OCI-M1 (cell line): ENCODE measurements at regions not wholly inside any gene's neighbourhood (a gene's known extent, or its start where the extent isn't known, plus 50 kb on each side); places are given as distances from the start of the nearest gene placed in this dataset.
"Not testable (repeated sequence)": the region's sequence is repeated elsewhere in the genome, so short reads cannot be mapped to it uniquely, and the experiment has no call there.

ENCODE experiments used
- DNase-seq: peaks from one replicate; lab custom pipeline; 2025; lab: John Stamatoyannopoulos, UW

- DNase-seq = no peak
These were observed 787.4 kb downstream of the TBC1D22A start for GRCh38 chr22:47549741-47550340.

DNA sequence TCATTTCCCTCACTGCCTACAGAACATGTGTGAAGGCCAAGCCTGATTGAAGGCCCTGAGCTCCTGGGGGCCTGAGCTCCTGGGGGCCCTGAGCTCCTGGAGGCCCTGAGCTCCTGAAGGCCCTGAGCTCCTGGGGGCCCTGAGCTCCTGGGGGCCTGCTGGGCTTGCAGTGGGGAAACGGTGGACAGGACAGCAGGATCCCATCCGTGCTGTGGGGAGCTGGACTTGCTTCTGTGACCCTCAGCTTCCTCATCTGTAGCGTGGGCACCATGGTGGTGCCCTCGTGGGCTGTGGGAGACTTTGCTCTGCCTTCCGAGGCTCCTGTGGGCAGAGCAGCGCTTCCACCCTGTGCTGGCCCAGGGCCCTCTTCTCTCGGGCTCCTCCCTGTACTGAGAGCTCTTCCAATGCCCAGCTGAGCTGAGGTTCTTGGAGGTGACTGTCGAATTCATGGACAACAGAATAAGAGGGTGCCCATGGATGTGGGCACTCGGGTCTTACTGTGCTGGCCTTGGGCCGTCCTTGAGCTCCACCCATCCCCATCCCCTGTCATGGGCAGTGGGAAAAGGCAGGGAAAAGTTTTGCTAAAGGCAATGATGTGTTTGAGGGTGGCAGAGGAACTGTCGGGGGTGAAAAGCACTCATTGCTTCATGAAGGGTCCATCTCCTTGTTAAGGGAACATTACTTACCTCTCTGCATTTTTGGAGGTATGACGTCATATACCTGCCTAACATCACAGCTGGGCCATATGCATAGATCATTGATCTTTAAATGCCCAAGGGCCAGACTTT is 786.7 kb downstream of the TBC1D22A start:
- DNase-seq = no peak

DNA sequence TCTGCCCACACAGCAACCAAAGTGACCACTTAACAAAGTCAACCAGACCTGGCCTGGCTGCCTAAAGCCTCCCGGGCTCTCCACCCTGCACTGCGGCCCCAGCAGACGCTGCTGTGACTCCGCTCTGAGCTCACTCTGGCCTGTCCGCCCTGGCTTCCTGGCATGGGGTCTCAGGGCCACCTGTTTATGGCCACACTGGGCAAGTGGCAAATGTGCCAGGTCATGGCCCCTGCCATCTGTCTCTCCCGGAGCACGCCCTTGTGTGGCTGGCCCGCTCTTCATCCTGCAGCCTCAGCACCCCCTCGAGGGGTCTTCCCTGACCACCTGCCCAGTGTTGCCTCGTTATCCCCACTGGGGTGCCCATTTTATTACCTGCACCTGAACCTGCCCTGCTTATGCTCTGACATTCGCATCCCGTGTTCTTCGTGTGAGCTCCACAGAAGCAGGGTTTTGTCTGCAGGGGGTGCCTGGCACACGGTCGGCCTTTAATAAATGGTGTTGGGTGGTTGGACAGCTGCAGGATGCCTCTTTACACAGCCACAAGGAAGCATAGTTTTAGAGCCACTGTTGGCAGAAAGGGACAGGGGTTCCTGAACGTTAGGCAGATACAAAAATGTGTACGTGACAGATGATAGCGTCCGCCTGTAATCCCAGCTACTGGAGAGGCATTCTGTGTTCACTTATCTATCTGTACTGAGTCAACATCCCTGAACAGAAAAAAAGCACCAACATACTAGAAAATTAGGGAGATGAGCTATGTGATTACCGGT is 785.6 kb downstream of the TBC1D22A start:
- no peak for DNase-seq

DNA sequence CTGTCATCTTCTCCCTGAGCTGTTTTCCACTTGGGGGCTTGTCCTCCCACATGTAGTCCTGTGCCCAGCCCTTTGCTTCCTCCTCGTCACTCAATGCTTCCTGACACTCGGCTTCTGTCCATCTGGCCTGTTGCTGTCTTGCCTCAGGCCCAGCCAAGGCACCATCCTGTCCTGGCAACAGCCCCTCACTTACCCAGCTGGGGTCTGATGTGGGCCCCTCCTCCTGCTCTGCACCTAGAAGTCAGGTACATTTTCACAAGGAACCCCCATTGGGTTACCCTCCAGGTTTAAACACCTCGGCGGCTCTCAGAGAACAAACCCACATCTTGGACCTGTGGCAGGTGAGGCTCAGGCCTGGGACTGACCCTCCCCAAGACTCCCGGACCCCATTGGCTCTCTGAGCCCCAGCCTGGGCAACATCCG is 784.8 kb downstream of the TBC1D22A start:
- DNase-seq = no peak

DNA sequence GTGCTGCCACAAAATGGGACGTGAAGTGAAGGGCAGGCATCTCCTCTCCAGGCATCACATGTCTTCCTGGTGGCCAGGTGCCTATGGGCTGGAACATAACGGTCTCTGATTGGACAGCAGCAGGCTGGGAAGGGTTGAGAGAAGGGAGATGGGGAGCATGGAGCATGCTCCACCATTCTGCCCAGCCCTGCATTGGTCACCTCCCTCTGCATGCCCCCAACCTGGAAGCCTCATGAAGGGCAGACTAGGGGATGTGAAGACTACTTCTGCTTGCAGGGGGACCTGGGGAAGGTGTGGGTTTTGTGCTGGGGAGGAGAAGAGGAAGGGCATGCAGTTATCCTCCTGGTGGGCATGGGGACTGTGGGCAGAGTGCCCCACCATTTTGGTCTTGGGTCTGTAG is 782.2 kb downstream of the TBC1D22A start:
- no peak for DNase-seq

DNA sequence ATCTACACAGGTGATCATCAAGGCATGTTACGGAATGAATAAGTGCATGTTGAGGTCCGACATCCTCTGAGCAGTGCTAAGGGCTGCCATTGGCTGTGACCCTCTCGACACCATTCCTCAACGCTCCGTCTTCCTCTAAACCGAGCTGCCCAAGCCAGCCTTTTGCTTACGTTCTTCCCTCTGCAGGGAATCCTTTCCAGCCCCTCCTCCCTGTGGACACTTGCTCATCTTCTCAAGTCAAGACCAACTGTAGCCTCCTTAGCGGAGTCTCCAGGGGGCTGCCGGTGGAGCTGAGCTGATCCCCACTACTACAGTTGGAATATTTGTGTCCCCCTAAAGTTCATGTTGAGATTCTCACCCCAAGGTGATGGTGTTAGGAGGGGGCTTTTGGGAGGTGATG is 781.0 kb downstream of the TBC1D22A start:
- DNase-seq = no peak

DNA sequence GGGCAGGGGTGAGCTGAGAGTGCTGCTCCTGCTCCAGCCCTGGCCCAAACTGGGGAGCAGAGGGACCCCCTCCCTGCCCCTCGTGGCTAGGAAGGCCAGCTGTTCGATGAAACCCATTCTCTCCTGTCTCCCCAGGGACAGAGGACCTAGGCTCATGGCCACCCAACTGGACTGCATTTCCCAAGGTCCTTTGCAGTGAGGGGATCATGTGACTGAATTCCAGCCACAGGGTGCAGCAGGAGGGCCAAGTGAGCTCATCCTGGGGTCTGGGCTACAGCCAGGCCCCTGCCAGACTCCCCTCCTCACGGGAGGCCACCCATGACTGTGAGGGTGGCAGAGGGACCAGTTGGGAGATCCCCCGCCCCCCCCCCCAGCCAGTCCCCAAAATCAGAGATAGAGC is 777.6 kb downstream of the TBC1D22A start:
- DNase-seq = no peak

GRCh38 chr22:47539374-47539773 is 776.9 kb downstream of the TBC1D22A start:
- DNase-seq = no peak

- no peak for DNase-seq
These were observed 773.2 kb downstream of the TBC1D22A start for GRCh38 chr22:47535681-47536080.

GRCh38 chr22:47534804-47535410 is 772.5 kb downstream of the TBC1D22A start:
- no peak for DNase-seq

DNA sequence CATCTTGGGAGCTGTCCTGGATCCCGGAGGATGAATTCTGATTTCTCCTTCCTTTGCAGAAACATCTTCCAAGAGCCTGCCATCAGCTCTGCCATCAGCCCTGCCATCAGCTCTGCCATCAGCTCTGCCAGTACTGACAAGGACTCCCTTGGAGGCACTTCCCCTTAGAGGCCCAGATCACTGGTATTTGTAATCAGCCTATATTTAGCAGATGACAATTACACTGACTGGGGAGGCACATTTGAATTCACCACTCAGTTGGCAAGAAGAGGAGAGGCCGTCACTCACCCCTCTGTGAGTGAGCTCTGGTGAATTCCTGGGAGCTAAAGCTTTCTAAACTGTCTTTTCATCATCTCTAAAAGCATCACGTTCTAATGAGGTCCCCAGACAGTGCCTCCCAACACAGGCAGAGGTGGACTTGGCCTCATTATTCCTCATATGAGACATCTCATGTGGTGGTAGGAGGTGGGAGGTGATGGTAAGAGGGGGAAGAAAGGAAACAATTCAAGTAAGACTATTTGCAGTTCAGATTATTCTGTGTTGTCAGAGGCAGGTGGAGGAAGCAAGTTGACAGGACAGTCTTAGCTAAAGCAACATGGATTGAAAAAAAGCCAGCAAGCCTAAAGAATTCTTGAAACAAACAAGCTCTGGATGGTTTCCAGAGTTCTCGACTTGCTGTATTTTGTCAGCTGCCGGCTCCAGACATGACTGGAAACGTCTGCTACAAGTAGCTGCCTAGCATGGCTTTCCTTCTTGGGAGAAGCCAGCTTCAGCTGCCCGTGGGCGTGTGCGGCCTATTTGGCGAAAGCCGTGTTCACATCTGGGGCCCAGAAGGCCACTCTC is 771.7 kb downstream of the TBC1D22A start:
- DNase-seq = no peak

- DNase-seq = no peak
These were observed 754.6 kb downstream of the TBC1D22A start for GRCh38 chr22:47517062-47517461.

- DNase-seq = no peak
These were observed 753.1 kb downstream of the TBC1D22A start for GRCh38 chr22:47515384-47516125.

- no peak for DNase-seq
These were observed 750.2 kb downstream of the TBC1D22A start for GRCh38 chr22:47512617-47513016.

DNA sequence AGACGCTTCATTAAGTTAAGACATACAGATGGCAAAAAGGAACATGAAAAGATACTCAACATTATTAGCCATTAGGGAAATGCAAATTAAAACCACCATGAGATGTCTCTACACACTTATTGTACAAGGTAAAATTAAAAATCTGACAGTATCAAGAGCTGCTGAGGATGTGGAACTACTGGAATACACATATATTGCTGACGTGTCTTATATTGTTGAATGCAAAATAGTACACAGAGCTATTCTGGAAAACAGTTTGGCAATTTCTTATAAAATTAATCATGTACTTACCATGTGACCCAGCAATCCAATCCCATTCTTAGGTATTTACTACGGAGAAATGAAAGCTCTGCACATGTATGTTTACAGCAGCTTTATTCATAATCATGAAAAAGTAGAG is 742.5 kb downstream of the TBC1D22A start:
- no peak for DNase-seq

DNA sequence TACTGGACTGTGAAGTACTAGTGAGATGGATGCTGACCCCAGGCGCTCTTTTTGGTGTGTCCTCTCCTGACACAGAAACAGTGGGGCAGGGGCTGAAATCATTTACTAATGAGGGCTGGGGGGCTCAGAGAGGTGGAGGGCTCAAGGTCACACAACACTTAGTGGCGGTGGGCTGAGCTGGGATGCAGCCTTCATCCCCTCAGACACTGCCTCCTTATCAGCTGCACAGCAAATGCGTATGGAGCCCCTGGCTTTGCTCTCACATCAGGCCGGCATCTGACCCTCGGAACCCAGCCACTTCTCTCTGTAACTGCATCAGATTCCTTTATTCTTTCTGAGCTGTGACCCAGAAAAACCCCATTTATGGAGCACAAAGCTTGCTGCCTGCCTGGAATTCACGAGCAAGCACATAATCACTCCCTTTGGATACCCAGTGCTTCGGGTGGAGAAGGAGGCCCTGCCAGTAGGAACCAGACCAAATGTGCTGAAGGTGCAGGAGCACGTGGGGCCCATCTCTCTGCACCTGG is 736.6 kb downstream of the TBC1D22A start:
- no peak for DNase-seq

DNA sequence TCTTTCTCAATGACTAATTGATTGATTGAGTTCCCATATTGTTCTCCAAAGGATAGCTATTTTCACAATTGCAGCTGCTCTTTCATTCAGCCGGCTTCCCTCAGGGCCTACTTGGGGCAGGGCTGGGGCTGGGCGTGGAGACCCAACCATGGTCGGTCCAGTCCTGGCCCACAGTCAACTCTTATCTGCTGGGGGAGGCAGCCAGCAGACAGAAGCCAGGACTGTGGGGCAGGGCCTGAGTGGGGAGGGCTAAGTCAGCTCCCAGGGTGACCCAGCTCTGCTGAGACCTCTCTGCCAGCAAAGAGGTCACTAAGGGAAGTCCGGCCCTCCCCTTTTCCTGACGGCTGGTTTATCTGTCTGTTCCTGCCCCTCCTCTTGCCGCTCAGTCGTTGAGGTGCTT is 735.2 kb downstream of the TBC1D22A start:
- no peak for DNase-seq

DNA sequence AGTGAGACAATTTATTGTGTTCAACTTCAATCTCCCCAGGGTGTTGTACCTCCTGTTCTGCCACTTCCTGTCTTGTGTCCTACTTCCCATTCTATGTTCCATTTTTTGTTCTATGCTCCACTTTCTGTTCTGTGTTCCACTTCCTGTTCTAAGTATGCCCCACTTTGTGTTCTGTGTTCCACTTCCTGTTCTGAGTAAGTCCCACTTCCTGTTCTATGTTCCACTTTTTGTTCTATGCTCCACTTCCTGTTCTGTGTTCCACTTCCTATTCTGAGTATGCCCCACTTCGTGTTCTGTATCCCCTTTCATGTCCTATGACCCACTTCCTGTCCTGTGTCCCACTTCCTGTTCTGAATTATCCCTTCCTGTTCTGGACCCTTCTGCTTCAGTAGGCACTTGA is 732.7 kb downstream of the TBC1D22A start:
- DNase-seq = no peak

DNA sequence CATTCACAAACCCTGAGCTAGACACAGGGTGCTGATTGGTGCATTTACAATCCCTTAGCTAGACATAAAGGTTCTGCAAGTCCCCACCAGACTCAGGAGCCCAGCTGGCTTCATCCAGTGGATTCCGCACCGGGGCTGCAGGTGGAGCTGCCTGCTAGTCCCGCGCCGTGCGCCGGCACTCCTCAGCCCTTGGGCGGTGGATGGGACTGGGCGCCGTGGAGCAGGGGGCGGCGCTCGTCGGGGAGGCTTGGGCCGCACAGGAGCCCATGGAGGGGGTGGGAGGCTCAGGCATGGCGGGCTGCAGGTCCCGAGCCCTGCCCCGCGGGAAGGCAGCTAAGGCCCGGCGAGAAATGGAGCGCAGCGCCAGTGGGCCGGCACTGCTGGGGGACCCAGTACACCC is 725.7 kb downstream of the TBC1D22A start:
- DNase-seq = not testable (repeated sequence)

- no peak for DNase-seq
These were observed 724.3 kb downstream of the TBC1D22A start for GRCh38 chr22:47486569-47487312.
